HEK293 (cell line): ENCODE measurements at regions not wholly inside any gene's neighbourhood (a gene's known extent, or its start where the extent isn't known, plus 50 kb on each side); places are given as distances from the start of the nearest gene placed in this dataset.
"Not testable (repeated sequence)": the region's sequence is repeated elsewhere in the genome, so short reads cannot be mapped to it uniquely, and the experiment has no call there.

Source experiments
- CTCF ChIA-PET: fragments of 350-600 bp; formaldehyde crosslinking; extraction: SDS; loops from one replicate; lab custom pipeline; 2021; ENCODE audit warnings: antibody characterized with exemption; lab: Yijun Ruan, JAX
- POLR2A ChIA-PET: fragments of 300-600 bp; formaldehyde crosslinking; extraction: SDS; loops from one replicate; lab custom pipeline; 2020; ENCODE audit warnings: antibody characterized with exemption, inconsistent platforms; lab: Yijun Ruan, JAX
- H3K27ac ChIP-seq: fragments of 200-500 bp; sonication (Bioruptor generic); 2 replicates; pipeline ENCODE4 v1.5.1; 2014; ENCODE audit warnings: low read depth, low read length, control low read depth, inconsistent platforms; ENCODE audit errors: extremely low read depth
- H3K36me3 ChIP-seq, 2 experiments: fragments of 200-500 bp in 1 of 2; sonication (Bioruptor generic) in 1 of 2; 1 replicate in 1 of 2; 2 replicates in 1 of 2; pipeline ENCODE4 v1.5.1; 2014 to 2017; ENCODE audit warnings: inconsistent platforms in 2 of 2, low read length in 2 of 2; ENCODE audit not compliant: control insufficient read depth in 2 of 2, insufficient read depth in 1 of 2
- H3K4me1 ChIP-seq: fragments of 200-500 bp; sonication (Bioruptor generic); 2 replicates; pipeline ENCODE4 v1.5.1; 2014; ENCODE audit warnings: mild to moderate bottlenecking, low read length, inconsistent platforms; ENCODE audit not compliant: control insufficient read depth, insufficient read depth
- H3K4me3 ChIP-seq: 2 replicates; pipeline ENCODE4 v1.5.1; 2011; ENCODE audit warnings: low read depth, mild to moderate bottlenecking, control low read depth, low read length, moderate library complexity
- H3K9me3 ChIP-seq: fragments of 200-500 bp; sonication (Bioruptor generic); 2 replicates; pipeline ENCODE4 v1.5.1; 2014; ENCODE audit warnings: low read depth, low read length, inconsistent platforms; ENCODE audit not compliant: control insufficient read depth, insufficient read depth
- BCL11A ChIP-seq: fragments of 450-650 bp; formaldehyde crosslinking; IDR thresholded peaks from 2 replicates; pipeline ENCODE4 v1.5.1; 2016; ENCODE audit warnings: low read depth, missing biosample characterization, missing genetic modification characterization
- BCL11B ChIP-seq: fragments of 450-650 bp; formaldehyde crosslinking; IDR thresholded peaks from 2 replicates; pipeline ENCODE4 v1.5.1; 2016; ENCODE audit warnings: low read depth, missing biosample characterization, missing genetic modification characterization
- EGR2 ChIP-seq: fragments of 450-650 bp; formaldehyde crosslinking; IDR thresholded peaks from 2 replicates; pipeline ENCODE4 v1.5.1; 2016; ENCODE audit warnings: low read depth, missing biosample characterization, missing genetic modification characterization
- GFI1B ChIP-seq: fragments of 450-650 bp; formaldehyde crosslinking; IDR thresholded peaks from 2 replicates; pipeline ENCODE4 v1.5.1; 2016; ENCODE audit warnings: missing biosample characterization, missing genetic modification characterization
- KLF16 ChIP-seq: fragments of 450-650 bp; formaldehyde crosslinking; IDR thresholded peaks from 2 replicates; pipeline ENCODE4 v1.5.1; 2017; ENCODE audit warnings: missing biosample characterization, missing genetic modification characterization
- SP3 ChIP-seq: fragments of 450-650 bp; formaldehyde crosslinking; IDR thresholded peaks from 2 replicates; pipeline ENCODE4 v1.5.1; 2016; ENCODE audit warnings: missing biosample characterization, missing genetic modification characterization
- SP7 ChIP-seq: fragments of 450-650 bp; formaldehyde crosslinking; IDR thresholded peaks from 2 replicates; pipeline ENCODE4 v1.5.1; 2016; ENCODE audit warnings: missing biosample characterization, missing genetic modification characterization
- TCF7L2 ChIP-seq: IDR thresholded peaks from 2 replicates; pipeline ENCODE4 v1.6.1; 2011; ENCODE audit warnings: low read depth, mild to moderate bottlenecking, inconsistent platforms, low read length, moderate library complexity, borderline replicate concordance
- TRIM28 ChIP-seq: IDR thresholded peaks from 2 replicates; pipeline ENCODE4 v1.6.1; 2011; ENCODE audit warnings: low read length, control low read depth, borderline replicate concordance
- ZFHX2 ChIP-seq: fragments of 450-650 bp; formaldehyde crosslinking; conservative IDR thresholded peaks from 2 replicates; pipeline ENCODE4 v1.5.1; 2016; ENCODE audit warnings: missing biosample characterization, missing genetic modification characterization
- ZNF121 ChIP-seq: fragments of 450-650 bp; formaldehyde crosslinking; IDR thresholded peaks from 2 replicates; pipeline ENCODE4 v1.5.1; 2016; ENCODE audit warnings: missing biosample characterization, missing genetic modification characterization
- ZNF146 ChIP-seq: fragments of 450-650 bp; formaldehyde crosslinking; IDR thresholded peaks from 2 replicates; pipeline ENCODE4 v1.5.1; 2016; ENCODE audit warnings: missing biosample characterization, missing genetic modification characterization
- ZNF211 ChIP-seq: fragments of 450-650 bp; formaldehyde crosslinking; IDR thresholded peaks from 2 replicates; pipeline ENCODE4 v1.5.1; 2016; ENCODE audit warnings: low read depth, missing biosample characterization, missing genetic modification characterization
- ZNF501 ChIP-seq: fragments of 450-650 bp; formaldehyde crosslinking; IDR thresholded peaks from 2 replicates; pipeline ENCODE4 v1.5.1; 2016; ENCODE audit warnings: missing biosample characterization, missing genetic modification characterization
- ZNF514 ChIP-seq: fragments of 450-650 bp; formaldehyde crosslinking; IDR thresholded peaks from 2 replicates; pipeline ENCODE4 v1.5.1; 2016; ENCODE audit warnings: missing biosample characterization, missing genetic modification characterization
- ZNF654 ChIP-seq: fragments of 450-650 bp; formaldehyde crosslinking; IDR thresholded peaks from 2 replicates; pipeline ENCODE4 v1.5.1; 2016; ENCODE audit warnings: low read depth, missing biosample characterization, missing genetic modification characterization
- ZNF670 ChIP-seq: fragments of 450-650 bp; formaldehyde crosslinking; IDR thresholded peaks from 2 replicates; pipeline ENCODE4 v1.5.1; 2016; ENCODE audit warnings: missing biosample characterization, missing genetic modification characterization, low read depth
- TF ChIP-seq, protein P1 (sequence below): fragments of 450-650 bp; formaldehyde crosslinking; conservative IDR thresholded peaks from 2 replicates; pipeline ENCODE4 v1.5.1; 2016; ENCODE audit warnings: low read depth, missing biosample characterization, missing genetic modification characterization
- TF ChIP-seq, protein P2 (sequence below): fragments of 450-650 bp; formaldehyde crosslinking; IDR thresholded peaks from 2 replicates; pipeline ENCODE4 v1.5.1; 2016; ENCODE audit warnings: missing biosample characterization, missing genetic modification characterization, low read depth
- TF ChIP-seq, protein P3 (sequence below): fragments of 450-650 bp; formaldehyde crosslinking; IDR thresholded peaks from 2 replicates; pipeline ENCODE4 v1.5.1; 2016; ENCODE audit warnings: missing biosample characterization, missing genetic modification characterization
- TF ChIP-seq, protein P4 (sequence below): fragments of 450-650 bp; formaldehyde crosslinking; IDR thresholded peaks from 2 replicates; pipeline ENCODE4 v1.5.1; 2016; ENCODE audit warnings: missing biosample characterization, missing genetic modification characterization

DNA sequence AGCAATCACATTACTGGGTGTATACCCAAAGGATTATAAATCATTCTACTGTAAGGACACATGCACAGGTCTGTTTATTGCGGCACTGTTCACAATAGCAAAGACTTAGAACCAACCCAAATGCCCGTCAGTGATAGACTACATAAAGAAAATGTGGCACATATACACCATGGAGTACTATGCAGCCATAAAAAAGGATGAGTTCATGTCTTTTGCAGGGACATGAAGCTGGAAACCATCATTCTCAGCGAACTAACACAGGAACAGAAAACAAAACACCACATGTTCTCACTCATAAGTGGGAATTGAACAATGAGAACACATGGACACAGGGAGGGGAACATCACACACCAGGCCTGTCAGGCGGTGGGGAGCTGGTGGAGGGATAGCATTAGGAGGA, 313.9 kb upstream of the NCKAP5 start:
- POLR2A ChIA-PET, result not testable (repeated sequence)
- TF ChIP-seq ZNF146 (tag by site-specific recombination), result peak; percentile 51; the same call in 1 of the 2 replicates
- CTCF ChIA-PET, result interaction anchor here (0.5 kb wide), 1 partner anchor 53 kb away, joined by 3 read pairs; no protein-coding TSS in a partner anchor

DNA sequence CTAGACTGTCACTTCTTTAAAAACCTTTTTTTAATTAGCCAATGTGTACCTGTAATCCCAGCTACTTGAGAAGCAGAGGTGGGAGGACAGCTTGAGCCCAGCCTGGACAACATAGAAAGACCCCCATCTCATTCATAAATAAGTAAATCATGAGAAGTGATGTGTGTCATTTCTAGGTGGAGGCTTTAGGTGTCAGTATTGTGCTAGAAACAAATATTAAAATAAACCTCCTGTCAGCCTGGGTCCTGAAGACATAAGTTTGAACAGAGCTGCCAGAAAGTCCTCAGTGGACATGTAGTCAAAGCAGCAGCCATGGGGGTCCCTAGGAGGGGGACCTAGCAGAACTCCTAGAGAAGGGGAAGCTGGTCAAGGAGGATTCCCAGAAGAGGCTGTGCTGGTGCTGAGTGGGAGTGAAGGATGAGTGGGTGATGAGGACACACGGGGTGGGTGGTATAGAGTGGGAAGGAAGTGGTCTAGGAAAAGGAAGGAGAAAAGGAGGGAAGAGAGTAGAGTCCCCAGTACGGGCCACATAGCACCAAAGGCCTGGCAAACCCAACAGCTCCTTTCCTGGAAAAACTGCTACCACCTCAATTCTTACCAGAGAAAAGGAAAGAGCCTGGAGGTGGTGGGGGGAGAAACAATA, 316.6 kb upstream of the NCKAP5 start:
- Histone ChIP-seq H3K4me1 (no peaks in the 10 kb centered on the region; the same call in 1 of the 2 replicates), H3K9me3 (no peaks in the 10 kb centered on the region), H3K36me3 (no peaks in the 10 kb centered on the region), H3K4me3 (no peak overlapping the region)
- CTCF ChIA-PET, result interaction anchor here (0.6 to 5.8 kb wide), 25 partner anchors 12 to 1509 kb away, joined by 3 to 44 read pairs (median 4); no protein-coding TSS in a partner anchor
- POLR2A ChIA-PET, result no interaction called here
- TF ChIP-seq KLF16 (tag by site-specific recombination), result no peak
- TF ChIP-seq, protein P1, sequence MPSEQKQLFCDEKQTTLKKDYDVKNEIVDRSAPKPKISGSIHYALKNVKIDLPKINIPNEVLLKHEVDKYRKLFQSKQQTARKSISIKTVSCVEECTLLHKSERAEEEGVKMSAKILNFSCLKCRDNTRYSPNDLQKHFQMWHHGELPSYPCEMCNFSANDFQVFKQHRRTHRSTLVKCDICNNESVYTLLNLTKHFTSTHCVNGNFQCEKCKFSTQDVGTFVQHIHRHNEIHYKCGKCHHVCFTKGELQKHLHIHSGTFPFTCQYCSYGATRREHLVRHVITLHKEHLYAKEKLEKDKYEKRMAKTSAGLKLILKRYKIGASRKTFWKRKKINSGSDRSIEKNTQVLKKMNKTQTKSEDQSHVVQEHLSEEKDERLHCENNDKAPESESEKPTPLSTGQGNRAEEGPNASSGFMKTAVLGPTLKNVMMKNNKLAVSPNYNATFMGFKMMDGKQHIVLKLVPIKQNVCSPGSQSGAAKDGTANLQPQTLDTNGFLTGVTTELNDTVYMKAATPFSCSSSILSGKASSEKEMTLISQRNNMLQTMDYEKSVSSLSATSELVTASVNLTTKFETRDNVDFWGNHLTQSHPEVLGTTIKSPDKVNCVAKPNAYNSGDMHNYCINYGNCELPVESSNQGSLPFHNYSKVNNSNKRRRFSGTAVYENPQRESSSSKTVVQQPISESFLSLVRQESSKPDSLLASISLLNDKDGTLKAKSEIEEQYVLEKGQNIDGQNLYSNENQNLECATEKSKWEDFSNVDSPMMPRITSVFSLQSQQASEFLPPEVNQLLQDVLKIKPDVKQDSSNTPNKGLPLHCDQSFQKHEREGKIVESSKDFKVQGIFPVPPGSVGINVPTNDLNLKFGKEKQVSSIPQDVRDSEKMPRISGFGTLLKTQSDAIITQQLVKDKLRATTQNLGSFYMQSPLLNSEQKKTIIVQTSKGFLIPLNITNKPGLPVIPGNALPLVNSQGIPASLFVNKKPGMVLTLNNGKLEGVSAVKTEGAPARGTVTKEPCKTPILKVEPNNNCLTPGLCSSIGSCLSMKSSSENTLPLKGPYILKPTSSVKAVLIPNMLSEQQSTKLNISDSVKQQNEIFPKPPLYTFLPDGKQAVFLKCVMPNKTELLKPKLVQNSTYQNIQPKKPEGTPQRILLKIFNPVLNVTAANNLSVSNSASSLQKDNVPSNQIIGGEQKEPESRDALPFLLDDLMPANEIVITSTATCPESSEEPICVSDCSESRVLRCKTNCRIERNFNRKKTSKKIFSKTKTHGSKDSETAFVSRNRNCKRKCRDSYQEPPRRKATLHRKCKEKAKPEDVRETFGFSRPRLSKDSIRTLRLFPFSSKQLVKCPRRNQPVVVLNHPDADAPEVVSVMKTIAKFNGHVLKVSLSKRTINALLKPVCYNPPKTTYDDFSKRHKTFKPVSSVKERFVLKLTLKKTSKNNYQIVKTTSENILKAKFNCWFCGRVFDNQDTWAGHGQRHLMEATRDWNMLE, result no peak
- TF ChIP-seq TRIM28, result no peak
- no peak for TF ChIP-seq ZNF121 (tag by site-specific recombination)
- no peak for TF ChIP-seq ZNF670
- TF ChIP-seq, protein P2, sequence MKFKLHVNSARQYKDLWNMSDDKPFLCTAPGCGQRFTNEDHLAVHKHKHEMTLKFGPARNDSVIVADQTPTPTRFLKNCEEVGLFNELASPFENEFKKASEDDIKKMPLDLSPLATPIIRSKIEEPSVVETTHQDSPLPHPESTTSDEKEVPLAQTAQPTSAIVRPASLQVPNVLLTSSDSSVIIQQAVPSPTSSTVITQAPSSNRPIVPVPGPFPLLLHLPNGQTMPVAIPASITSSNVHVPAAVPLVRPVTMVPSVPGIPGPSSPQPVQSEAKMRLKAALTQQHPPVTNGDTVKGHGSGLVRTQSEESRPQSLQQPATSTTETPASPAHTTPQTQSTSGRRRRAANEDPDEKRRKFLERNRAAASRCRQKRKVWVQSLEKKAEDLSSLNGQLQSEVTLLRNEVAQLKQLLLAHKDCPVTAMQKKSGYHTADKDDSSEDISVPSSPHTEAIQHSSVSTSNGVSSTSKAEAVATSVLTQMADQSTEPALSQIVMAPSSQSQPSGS (tag by site-specific recombination), result no peak
- TF ChIP-seq ZNF654 (tag by site-specific recombination), result peak; percentile 40
- TF ChIP-seq SP7 (tag by site-specific recombination), result no peak
- TF ChIP-seq EGR2, result peak; percentile 66; the same call in 1 of the 2 replicates
- peak; percentile 69 for TF ChIP-seq ZFHX2 (tag by site-specific recombination)
- TF ChIP-seq, all 188 proteins: peak for 3
- H3K27ac ChIP-seq, result no peak overlapping the region

More for the DNA sequence above, 313.9 kb upstream of the NCKAP5 start:
- not testable (repeated sequence) for H3K4me3 ChIP-seq, H3K27ac ChIP-seq, H3K4me1 ChIP-seq, H3K36me3 ChIP-seq, H3K9me3 ChIP-seq

DNA sequence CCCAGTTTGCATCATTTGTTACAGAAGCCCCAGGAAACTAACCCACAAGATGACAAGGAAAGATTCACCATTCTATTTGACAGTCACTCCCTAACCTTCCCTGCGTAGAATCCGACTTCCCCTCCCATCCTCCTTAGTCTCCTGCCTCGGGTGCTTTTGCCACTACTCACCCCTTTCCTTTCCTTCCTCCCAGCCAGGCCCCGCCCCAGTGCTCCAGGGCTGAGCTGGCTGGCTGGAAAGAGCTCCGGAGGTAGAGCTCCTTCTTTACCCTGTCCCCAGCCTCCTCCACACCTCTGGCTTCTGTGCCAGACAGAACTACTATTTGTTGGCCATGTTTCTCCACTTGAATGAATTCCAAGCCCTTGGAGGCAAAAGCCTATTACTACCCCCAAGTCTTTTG, 317.6 kb upstream of the NCKAP5 start:
- no peak for TF ChIP-seq ZNF211 (tag by site-specific recombination)
- no peak for TF ChIP-seq BCL11B (tag by site-specific recombination)
- TF ChIP-seq, protein P3, sequence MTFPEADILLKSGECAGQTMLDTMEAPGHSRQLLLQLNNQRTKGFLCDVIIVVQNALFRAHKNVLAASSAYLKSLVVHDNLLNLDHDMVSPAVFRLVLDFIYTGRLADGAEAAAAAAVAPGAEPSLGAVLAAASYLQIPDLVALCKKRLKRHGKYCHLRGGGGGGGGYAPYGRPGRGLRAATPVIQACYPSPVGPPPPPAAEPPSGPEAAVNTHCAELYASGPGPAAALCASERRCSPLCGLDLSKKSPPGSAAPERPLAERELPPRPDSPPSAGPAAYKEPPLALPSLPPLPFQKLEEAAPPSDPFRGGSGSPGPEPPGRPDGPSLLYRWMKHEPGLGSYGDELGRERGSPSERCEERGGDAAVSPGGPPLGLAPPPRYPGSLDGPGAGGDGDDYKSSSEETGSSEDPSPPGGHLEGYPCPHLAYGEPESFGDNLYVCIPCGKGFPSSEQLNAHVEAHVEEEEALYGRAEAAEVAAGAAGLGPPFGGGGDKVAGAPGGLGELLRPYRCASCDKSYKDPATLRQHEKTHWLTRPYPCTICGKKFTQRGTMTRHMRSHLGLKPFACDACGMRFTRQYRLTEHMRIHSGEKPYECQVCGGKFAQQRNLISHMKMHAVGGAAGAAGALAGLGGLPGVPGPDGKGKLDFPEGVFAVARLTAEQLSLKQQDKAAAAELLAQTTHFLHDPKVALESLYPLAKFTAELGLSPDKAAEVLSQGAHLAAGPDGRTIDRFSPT (tag by site-specific recombination), result no peak
- no peak for TF ChIP-seq SP3
- TF ChIP-seq BCL11A (tag by site-specific recombination), result no peak
- TF ChIP-seq TCF7L2, result no peak
- no peak for TF ChIP-seq ZNF501
- TF ChIP-seq GFI1B (tag by site-specific recombination), result no peak
- no peak for TF ChIP-seq ZNF514
- TF ChIP-seq, protein P4, sequence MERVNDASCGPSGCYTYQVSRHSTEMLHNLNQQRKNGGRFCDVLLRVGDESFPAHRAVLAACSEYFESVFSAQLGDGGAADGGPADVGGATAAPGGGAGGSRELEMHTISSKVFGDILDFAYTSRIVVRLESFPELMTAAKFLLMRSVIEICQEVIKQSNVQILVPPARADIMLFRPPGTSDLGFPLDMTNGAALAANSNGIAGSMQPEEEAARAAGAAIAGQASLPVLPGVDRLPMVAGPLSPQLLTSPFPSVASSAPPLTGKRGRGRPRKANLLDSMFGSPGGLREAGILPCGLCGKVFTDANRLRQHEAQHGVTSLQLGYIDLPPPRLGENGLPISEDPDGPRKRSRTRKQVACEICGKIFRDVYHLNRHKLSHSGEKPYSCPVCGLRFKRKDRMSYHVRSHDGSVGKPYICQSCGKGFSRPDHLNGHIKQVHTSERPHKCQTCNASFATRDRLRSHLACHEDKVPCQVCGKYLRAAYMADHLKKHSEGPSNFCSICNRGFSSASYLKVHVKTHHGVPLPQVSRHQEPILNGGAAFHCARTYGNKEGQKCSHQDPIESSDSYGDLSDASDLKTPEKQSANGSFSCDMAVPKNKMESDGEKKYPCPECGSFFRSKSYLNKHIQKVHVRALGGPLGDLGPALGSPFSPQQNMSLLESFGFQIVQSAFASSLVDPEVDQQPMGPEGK, result no peak
- ChIA-PET POLR2A (no interaction called here), CTCF (interaction anchor here (0.5 to 5.8 kb wide), 18 partner anchors 9 to 1510 kb away, joined by 3 to 44 read pairs (median 4); no protein-coding TSS in a partner anchor)
- Histone ChIP-seq H3K4me1 (no peaks in the 10 kb centered on the region; the same call in 1 of the 2 replicates), H3K9me3 (no peaks in the 10 kb centered on the region), H3K4me3 (no peak overlapping the region), H3K36me3 (no peaks in the 10 kb centered on the region), H3K27ac (no peak overlapping the region)
